Glomerular endothelial cell (primary cell): ENCODE measurements at regions not wholly inside any gene's neighbourhood (a gene's known extent, or its start where the extent isn't known, plus 50 kb on each side); places are given as distances from the start of the nearest gene placed in this dataset.
"Not testable (repeated sequence)": the region's sequence is repeated elsewhere in the genome, so short reads cannot be mapped to it uniquely, and the experiment has no call there.

ENCODE experiments used
- DNase-seq: peaks from one replicate; pipeline ENCODE4 v3.0.0-alpha.2; 2011; ENCODE audit warnings: low read depth, low spot score; ENCODE audit errors: extremely low read depth

DNA sequence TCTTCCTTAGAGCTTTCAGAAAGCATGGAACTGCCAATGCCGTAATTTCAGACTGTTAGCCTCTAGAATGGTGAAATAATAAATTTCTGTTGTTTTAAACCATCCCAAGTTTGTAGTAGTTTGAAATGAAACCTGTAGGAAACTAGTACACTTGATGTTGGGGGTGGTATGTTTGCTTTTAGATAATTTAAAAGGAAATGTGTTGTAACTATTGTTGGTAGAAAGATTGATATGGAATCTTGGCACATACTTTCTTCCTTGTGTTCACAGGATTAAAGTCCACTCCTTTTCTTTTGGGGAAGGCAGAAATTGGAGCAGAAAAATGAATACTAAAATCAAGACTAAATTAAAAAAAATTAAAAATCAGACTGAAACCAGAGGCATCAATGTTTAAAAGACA is 66.0 kb upstream of the ARRDC3 start:
- DNase-seq: no peak

DNA sequence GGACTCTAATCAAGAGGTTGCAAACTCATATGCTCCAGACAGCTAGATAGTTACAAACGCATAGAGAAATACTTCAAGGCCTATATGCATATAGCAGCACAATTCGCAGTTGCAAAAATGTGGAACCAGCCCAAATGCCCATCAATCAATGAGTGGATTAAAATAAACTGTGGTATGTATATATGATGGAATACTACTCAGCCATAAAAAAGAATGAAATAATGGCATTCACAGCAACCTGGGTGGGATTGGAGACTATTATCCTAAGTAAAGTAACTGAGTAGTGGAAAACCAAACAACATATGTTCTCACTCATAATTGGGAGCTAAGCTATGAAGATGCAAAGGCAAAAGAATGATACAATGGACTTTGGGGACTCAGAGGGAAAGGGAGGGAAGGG is 65.0 kb upstream of the ARRDC3 start:
- DNase-seq: not testable (repeated sequence)

DNA sequence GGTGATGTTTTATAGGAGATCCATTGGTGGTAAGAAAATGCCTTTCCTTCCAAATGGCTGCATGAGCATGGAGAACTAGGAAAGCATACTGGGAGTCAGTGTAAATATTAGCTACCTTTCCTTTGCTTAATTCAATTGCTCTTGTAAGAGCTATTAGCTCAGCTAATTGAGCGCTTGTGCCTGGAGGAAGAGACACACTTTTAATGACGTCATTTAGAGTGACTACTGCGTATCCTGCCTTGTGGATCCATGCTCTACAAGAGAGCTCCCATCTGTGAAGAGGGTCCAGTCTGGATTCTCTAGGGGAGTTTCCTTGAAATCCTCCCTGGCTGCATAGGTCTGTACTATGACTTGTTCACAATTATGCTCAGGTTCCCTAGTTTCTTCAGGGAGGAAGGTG is 63.8 kb upstream of the ARRDC3 start:
- DNase-seq: not testable (repeated sequence)

DNA sequence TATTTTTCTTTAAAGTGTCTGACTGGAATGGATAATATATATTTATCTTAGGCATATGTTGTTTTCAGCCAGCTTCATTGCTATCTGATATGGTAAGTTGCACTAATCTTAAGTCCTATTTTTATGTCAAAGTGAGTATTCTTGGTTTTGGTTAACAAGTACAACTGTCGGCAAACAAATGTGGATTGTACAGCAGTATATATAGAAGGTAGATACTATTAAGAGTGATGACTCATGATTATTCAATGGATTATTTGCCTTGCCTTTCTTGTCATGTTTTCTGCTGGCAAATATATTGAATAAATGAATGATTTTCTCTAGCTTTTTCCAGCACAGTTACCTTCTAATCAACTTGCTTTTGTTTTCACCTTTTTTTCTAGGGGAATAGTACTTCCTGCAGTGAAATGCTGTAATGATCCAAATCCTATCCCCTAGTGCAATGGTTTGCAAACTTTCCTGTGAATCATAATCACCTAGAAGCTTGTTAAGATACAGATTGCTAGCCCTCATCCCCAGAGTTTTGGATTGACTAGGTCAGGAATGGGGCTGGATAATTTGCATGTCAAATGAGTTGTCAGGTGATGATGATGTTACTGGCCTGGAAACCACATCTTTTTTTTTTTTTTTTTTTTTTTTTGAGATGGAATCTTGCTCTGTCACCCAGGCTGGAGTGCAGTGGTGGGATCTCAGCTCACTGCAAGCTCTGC is 60.8 kb upstream of the ARRDC3 start:
- DNase-seq: no peak

DNA sequence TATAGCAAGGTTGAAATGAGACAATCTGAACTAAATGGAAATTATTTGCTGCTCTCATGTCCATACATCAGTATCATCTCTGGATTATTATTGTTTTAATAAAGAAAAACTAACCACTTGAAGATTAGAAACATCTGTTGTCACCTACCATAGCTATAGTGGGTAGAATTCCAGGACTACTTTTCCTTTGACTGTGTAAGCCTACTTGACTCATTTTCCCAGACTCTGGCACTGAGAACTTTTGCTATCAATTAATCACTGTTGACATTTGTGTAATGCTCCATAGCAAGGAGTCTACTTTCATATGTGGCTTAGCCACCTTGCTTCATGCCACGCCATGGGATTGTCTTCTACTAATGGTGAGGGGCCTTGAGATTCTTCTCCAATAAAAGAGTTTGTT is 59.9 kb upstream of the ARRDC3 start:
- no peak for DNase-seq

DNA sequence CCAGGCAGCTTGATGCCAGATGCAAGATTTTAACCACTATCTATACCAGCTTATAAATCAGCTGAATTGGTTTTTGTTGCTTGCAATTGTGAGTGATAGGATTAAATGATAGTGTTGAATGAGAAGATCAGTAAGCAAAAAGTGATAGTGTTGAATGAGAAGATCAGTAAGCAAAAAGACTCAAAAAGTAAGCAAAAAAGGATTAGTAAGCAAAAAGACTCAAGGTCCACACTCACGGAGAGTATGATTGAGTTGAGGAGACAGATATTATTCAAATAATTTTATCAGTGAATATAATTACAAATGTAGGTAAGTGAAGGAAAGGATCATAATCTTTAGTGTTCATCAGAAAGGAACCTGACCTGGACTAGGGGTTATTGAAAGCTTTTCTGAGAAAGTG is 58.0 kb upstream of the ARRDC3 start:
- no peak for DNase-seq

DNA sequence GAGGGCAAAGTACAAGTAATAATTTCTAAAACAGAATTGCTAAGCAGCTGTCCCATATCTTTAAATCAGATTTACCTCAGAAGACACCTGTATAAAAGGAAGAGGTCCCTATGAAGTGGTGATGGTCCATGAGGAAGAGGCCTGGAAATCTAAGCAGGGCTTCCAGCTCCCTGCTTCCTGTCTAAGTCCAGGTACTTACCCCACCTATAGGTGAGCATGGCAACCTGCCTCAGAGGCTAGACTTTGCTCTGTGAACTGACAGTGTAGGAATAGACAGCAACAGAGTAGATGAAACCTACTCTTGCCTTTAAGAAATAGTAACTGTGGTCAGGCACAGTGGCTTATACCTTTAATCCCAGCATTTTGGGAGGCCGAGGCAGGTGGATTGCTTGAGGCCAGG is 55.8 kb upstream of the ARRDC3 start:
- DNase-seq: no peak

DNA sequence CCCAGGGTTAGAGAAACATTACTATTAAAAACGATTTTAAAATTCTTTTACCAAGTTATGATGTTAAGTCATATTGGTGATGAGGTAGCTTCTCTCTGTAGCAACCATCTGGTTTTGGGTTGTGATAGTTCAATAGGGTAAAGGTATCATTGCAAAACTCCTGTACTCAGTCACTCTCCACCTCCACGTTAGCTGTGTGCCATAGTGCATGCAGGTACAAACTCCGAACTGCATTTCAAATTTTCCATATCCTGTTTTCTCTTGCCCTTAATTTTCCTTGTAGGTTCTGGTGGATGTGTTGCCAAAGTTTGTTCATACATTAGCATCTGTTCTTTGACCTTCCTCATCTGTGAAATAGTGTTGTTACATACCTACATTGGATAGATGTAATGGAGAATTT is 53.1 kb upstream of the ARRDC3 start:
- no peak for DNase-seq

DNA sequence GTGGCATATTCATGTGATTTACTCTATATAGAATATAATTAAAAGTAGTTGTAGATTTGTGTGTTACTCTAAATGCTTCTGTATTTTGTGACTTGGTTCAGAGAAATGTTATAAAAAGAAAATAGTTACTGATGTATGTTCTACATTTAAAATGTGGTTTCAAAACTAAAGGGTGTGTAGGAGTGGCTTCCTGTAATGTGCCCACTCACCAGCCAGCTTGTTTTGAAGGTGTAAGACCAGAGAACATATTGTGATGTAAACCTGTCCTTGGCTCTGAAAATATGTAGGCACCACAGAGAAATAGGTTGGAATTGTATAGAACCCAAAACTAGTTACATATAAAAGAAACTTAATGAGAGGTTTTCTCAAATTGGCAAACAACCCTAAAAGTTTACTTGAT is 51.2 kb upstream of the ARRDC3 start:
- no peak for DNase-seq

DNA sequence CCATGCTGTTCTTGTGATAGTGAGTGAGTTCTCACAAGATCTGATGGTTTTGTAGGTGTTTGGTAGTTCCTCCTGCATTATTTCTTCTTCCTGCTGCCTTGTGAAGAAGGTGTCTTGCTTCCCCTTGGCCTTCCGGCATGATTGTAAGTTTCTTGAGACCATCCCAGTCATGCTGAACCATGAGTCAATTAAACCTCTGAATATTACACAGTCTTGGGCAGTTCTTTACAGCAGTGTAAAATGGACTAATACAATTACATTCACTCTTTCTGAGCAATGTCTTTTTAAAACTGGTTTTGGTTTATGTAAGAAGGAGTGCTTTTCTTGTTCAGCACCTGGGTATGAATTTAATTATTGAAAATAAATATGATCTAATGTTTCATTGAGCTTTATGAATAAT is 50.7 kb upstream of the ARRDC3 start:
- DNase-seq: no peak
